Mesothelial cell of epicardium (in vitro differentiated cells): ENCODE measurements at regions not wholly inside any gene's neighbourhood (a gene's known extent, or its start where the extent isn't known, plus 50 kb on each side); places are given as distances from the start of the nearest gene placed in this dataset.

Experiments used
- DNase-seq, 2 experiments: peaks; one replicate each; pipeline ENCODE4 v3.0.0; 2021; ENCODE audit warnings: low spot score in 2 of 2; ENCODE audit not compliant: unreplicated experiment in 2 of 2
- H3K27ac Mint-ChIP-seq: 2 replicates; pipeline ENCODE4 v1.8.0; 2021; ENCODE audit warnings: mixed read lengths
- H3K27me3 Mint-ChIP-seq: 2 replicates; pipeline ENCODE4 v1.8.0; 2021; ENCODE audit warnings: low read depth, mixed read lengths
- H3K36me3 Mint-ChIP-seq: 2 replicates; pipeline ENCODE4 v1.8.0; 2021; ENCODE audit warnings: mixed read lengths
- H3K4me1 Mint-ChIP-seq: 2 replicates; pipeline ENCODE4 v1.8.0; 2021; ENCODE audit warnings: mixed read lengths
- H3K4me3 Mint-ChIP-seq: 2 replicates; pipeline ENCODE4 v1.8.0; 2021; ENCODE audit warnings: mild to moderate bottlenecking, moderate library complexity, mixed read lengths
- H3K9me3 Mint-ChIP-seq: 2 replicates; pipeline ENCODE4 v1.8.0; 2021; ENCODE audit warnings: mixed read lengths
- TF ChIP-seq, protein P1 (sequence below): fragments of 200-600 bp; sonication (generic); IDR thresholded peaks from one replicate; pipeline ENCODE4 v1.5.0; 2021; ENCODE audit warnings: antibody characterized with exemption; ENCODE audit not compliant: unreplicated experiment

DNA sequence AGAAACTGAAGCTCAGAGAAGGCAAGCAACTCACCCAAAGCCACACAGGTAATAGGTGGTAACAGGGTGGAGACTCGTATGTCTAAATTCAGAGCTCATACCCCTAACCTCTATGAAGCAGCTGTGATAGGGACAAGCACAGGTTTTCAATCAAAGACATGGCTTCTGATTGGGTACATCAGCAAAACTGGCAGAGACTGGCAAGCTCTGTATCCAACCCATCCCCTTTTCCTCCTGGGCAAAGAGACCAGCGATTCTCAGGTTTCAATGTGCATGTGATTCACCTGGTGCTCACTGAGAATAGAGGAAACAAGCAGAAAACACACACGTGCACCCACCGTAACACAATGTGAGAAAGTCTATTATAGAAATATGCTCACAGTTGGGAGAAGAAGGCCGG, 153.0 kb downstream of the SMIM20 start:
- no peaks in the 10 kb centered on the region for H3K36me3 Mint-ChIP-seq

DNA sequence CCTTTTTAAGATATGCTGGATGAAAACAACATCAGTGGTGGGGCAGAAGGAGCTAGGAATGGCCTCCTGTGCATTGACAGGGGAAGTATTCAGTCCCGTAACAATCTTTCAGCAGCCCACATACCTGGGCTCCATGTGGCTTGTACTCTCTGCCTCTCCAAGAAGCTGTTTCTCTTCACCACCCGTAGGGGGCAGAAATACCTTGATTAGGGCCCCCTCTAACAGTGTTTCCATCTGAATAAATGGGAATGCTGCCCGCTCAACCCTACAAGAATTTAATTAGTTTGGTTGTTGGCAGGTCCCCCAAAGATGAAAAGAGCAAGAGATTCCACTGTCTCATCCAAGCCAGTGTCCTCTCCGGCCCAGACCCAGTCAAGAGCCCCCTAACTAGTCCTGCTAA, 155.2 kb downstream of the SMIM20 start:
- TF ChIP-seq, protein P1, sequence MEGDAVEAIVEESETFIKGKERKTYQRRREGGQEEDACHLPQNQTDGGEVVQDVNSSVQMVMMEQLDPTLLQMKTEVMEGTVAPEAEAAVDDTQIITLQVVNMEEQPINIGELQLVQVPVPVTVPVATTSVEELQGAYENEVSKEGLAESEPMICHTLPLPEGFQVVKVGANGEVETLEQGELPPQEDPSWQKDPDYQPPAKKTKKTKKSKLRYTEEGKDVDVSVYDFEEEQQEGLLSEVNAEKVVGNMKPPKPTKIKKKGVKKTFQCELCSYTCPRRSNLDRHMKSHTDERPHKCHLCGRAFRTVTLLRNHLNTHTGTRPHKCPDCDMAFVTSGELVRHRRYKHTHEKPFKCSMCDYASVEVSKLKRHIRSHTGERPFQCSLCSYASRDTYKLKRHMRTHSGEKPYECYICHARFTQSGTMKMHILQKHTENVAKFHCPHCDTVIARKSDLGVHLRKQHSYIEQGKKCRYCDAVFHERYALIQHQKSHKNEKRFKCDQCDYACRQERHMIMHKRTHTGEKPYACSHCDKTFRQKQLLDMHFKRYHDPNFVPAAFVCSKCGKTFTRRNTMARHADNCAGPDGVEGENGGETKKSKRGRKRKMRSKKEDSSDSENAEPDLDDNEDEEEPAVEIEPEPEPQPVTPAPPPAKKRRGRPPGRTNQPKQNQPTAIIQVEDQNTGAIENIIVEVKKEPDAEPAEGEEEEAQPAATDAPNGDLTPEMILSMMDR = peak; percentile 17
- Mint-ChIP-seq H3K27me3 (peaks cover 2% of the 10 kb centered on the region), H3K9me3 (peaks cover 3% of the 10 kb centered on the region), H3K4me3 (no peak overlapping the region), H3K27ac (no peak overlapping the region), H3K4me1 (no peaks in the 10 kb centered on the region), H3K36me3 (no peaks in the 10 kb centered on the region)
- no peak for DNase-seq

More for the DNA sequence above, 153.0 kb downstream of the SMIM20 start:
- no peak for DNase-seq
- Mint-ChIP-seq H3K27ac (no peak overlapping the region), H3K27me3 (peaks cover 2% of the 10 kb centered on the region), H3K4me1 (no peaks in the 10 kb centered on the region), H3K4me3 (no peak overlapping the region), H3K9me3 (peaks cover 3% of the 10 kb centered on the region)
- TF ChIP-seq, protein P1 = no peak

DNA sequence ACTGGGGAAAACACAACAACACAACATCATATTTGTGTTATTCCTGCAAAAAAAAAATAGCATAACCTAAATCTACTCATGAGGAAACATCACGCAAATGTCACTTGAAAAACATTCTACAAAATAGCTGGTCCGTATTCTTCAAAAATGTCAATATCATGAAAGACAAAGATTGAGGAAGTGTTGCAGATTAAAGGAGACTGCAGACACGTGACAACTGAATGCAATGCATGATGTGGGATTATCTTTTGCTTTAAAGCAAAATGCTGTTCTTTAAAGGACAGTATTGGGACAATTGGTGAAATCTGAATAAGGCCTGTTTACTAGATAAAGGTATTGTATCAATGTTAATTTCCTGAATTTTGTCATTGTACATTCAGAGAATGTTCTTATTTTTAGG, 157.7 kb downstream of the SMIM20 start:
- H3K36me3 Mint-ChIP-seq = no peaks in the 10 kb centered on the region
- H3K27ac Mint-ChIP-seq = no peak overlapping the region
- no peaks in the 10 kb centered on the region for H3K27me3 Mint-ChIP-seq
- TF ChIP-seq, protein P1 = no peak
- H3K4me1 Mint-ChIP-seq = peaks cover 12% of the 10 kb centered on the region
- no peak overlapping the region for H3K4me3 Mint-ChIP-seq
- peaks cover 8% of the 10 kb centered on the region for H3K9me3 Mint-ChIP-seq
- DNase-seq = no peak

DNA sequence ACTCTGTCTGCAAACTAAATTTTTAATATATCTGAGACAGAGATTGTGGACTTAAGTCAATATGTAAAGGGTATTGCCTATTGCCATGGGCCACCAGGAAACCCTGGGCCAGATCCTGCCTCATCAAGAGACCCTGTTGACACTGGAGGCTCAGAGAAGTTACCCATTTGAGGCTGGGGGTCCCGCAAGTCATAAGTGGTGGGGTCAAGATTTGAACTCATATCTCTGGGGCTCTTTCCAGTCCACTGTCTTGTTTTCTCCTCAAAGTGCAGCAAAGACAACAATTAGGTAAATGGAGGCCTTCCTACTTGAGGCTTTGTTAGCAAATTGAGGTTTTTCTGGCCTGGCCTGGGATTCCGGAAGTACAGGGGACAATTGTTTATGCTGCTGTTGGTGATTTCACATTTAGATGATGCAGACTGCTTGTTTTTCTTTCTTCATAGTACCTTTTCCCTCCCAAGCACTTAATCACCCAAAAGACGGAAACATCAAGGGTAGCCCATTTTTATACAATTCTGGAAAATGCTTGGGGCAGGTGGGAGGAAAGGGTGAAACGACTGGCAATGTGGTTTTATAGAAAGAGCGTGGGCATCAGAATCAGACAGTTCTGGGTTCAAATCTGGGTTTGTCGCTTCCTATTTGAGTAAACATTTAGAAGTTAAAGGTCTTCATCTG, 160.0 kb downstream of the SMIM20 start:
- no peaks in the 10 kb centered on the region for H3K36me3 Mint-ChIP-seq
- peaks cover 15% of the 10 kb centered on the region for H3K9me3 Mint-ChIP-seq
- DNase-seq = no peak
- TF ChIP-seq, protein P1 = no peak
- no peaks in the 10 kb centered on the region for H3K27me3 Mint-ChIP-seq
- H3K4me3 Mint-ChIP-seq = no peak overlapping the region
- peaks cover 12% of the 10 kb centered on the region for H3K4me1 Mint-ChIP-seq
- H3K27ac Mint-ChIP-seq = no peak overlapping the region

DNA sequence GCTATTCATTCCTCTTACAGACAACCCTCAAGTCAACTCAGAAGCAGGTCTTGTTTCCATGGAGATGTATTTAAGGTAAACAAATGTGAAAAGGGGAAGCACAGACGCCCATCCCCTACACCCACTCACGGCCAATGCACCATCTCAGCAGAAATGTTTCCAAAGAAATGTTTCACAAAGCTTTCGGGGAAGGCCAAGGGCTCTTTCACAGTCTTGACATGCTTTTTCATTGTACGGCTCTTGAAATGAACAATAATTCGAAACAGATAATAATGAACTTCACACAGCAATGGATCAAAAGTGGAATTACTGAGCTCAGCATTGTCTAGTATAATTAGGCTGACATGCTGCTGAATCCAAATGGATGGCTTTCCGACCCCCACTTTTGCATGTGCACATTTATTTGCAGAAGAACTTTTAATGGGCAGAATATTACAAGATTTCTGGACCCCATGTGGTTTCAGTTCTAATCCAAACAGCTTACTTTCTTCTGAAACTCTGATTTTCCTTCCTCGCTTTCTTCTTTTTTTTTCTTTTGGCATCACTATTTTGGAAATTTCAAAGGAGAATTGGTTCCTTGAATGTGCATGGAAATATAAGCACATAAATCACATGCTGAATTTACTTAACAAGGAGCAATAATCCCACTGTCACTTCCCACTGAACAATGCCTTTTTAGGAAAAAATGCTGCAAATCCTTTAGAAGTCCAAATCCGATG, 160.9 kb downstream of the SMIM20 start:
- H3K4me1 Mint-ChIP-seq = peaks cover 12% of the 10 kb centered on the region

More for the DNA sequence above, 160.9 kb downstream of the SMIM20 start:
- Mint-ChIP-seq H3K27me3 (no peaks in the 10 kb centered on the region), H3K4me3 (no peak overlapping the region), H3K9me3 (peaks cover 15% of the 10 kb centered on the region), H3K36me3 (no peaks in the 10 kb centered on the region), H3K27ac (no peak overlapping the region)
- TF ChIP-seq, protein P1 = no peak
- no peak for DNase-seq
